HG02623 (cell line): ENCODE measurements at regions not wholly inside any gene's neighbourhood (a gene's known extent, or its start where the extent isn't known, plus 50 kb on each side); places are given as distances from the start of the nearest gene placed in this dataset.

Experiments
- ATAC-seq: cut with Tn5 transposase; IDR thresholded peaks from one replicate; pipeline ENCODE4 v1.9.1; 2021; ENCODE audit warnings: moderate library complexity; ENCODE audit not compliant: unreplicated experiment

GRCh38 chr1:59076612-59077011 lies 220.3 kb upstream of the FGGY start:
- ATAC-seq, result no peak

GRCh38 chr1:59077466-59078069 lies 219.3 kb upstream of the FGGY start:
- no peak for ATAC-seq

- ATAC-seq, result no peak
Observed at GRCh38 chr1:59078070-59078800, 218.7 kb upstream of the FGGY start.

- ATAC-seq, result no peak
Observed at GRCh38 chr1:59078866-59079265, 218.0 kb upstream of the FGGY start.

- ATAC-seq, result no peak
Observed at GRCh38 chr1:59079434-59080140, 217.3 kb upstream of the FGGY start.

GRCh38 chr1:59081181-59081580 lies 215.7 kb upstream of the FGGY start:
- no peak for ATAC-seq

GRCh38 chr1:59081795-59082194 lies 215.1 kb upstream of the FGGY start:
- ATAC-seq, result no peak

- ATAC-seq, result no peak
Observed at GRCh38 chr1:59083946-59084865, 212.7 kb upstream of the FGGY start.

- ATAC-seq, result no peak
Observed at GRCh38 chr1:59085101-59085500, 211.8 kb upstream of the FGGY start.

GRCh38 chr1:59089036-59089798 lies 207.7 kb upstream of the FGGY start:
- no peak for ATAC-seq

GRCh38 chr1:59089922-59090457 lies 206.9 kb upstream of the FGGY start:
- no peak for ATAC-seq

GRCh38 chr1:59092126-59092525 lies 204.8 kb upstream of the FGGY start:
- ATAC-seq, result no peak

- no peak for ATAC-seq
Observed at GRCh38 chr1:59094001-59094400, 202.9 kb upstream of the FGGY start.

GRCh38 chr1:59096501-59096900 lies 200.4 kb upstream of the FGGY start:
- ATAC-seq, result no peak

- ATAC-seq, result no peak
Observed at GRCh38 chr1:59098655-59099054, 198.2 kb upstream of the FGGY start.

- no peak for ATAC-seq
Observed at GRCh38 chr1:59100708-59101374, 196.1 kb upstream of the FGGY start.

- no peak for ATAC-seq
Observed at GRCh38 chr1:59101518-59101917, 195.4 kb upstream of the FGGY start.

GRCh38 chr1:59103457-59103856 lies 193.4 kb upstream of the FGGY start:
- ATAC-seq, result no peak

- ATAC-seq, result no peak
Observed at GRCh38 chr1:59104191-59104760, 192.6 kb upstream of the FGGY start.
